Liver (tissue), 2 donors: ENCODE measurements at regions not wholly inside any gene's neighbourhood (a gene's known extent, or its start where the extent isn't known, plus 50 kb on each side); places are given as distances from the start of the nearest gene placed in this dataset.

ENCODE experiments used
- YY1 ChIP-seq: IDR thresholded peaks from 2 replicates; pipeline ENCODE4 v1.6.1; 2016; ENCODE audit warnings: antibody characterized with exemption, mild to moderate bottlenecking
- TF ChIP-seq, protein P1 (sequence below): fragments of 150-350 bp; IDR thresholded peaks from 2 replicates; pipeline ENCODE4 v1.5.1; 2017; ENCODE audit warnings: improper control_type of control experiment, low read depth, low read length; ENCODE audit not compliant: missing input control
- donor health status: healthy.

DNA sequence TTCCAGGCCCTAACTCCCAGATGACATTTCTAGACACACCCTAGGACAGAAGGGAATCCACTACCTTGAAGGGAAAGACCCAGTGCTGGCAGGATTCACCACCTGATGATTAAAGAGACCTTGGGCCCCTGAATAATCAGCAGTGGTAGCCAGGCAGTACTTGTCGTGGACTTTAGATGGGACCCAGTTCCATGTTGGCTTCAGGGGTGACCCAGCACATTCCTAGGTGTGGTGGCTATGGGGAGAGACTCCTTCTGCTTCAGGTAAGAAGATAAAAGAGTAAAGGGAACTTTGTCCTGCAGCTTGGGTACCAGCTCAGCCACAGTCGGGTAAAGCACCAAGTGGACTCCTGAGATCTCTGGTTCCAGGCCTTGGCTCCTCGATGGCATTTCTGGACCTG is 131.8 kb upstream of the S100G start:
- TF ChIP-seq, protein P1, sequence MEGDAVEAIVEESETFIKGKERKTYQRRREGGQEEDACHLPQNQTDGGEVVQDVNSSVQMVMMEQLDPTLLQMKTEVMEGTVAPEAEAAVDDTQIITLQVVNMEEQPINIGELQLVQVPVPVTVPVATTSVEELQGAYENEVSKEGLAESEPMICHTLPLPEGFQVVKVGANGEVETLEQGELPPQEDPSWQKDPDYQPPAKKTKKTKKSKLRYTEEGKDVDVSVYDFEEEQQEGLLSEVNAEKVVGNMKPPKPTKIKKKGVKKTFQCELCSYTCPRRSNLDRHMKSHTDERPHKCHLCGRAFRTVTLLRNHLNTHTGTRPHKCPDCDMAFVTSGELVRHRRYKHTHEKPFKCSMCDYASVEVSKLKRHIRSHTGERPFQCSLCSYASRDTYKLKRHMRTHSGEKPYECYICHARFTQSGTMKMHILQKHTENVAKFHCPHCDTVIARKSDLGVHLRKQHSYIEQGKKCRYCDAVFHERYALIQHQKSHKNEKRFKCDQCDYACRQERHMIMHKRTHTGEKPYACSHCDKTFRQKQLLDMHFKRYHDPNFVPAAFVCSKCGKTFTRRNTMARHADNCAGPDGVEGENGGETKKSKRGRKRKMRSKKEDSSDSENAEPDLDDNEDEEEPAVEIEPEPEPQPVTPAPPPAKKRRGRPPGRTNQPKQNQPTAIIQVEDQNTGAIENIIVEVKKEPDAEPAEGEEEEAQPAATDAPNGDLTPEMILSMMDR: no peak
- TF ChIP-seq YY1: no peak
